Stimulated activated naive CD4-positive, alpha-beta T cell (primary cell): ENCODE measurements at regions not wholly inside any gene's neighbourhood (a gene's known extent, or its start where the extent isn't known, plus 50 kb on each side); places are given as distances from the start of the nearest gene placed in this dataset.
"Not testable (repeated sequence)": the region's sequence is repeated elsewhere in the genome, so short reads cannot be mapped to it uniquely, and the experiment has no call there.

Experiments
- DNase-seq, 6 experiments: peaks; one replicate each; lab custom pipeline; 2025; lab: John Stamatoyannopoulos, UW

GRCh38 chr10:109070492-109070891 is 852.8 kb downstream of the XPNPEP1 start:
- no peak for DNase-seq

- no peak for DNase-seq
Measured at GRCh38 chr10:109067031-109067430, 856.3 kb downstream of the XPNPEP1 start.

DNA sequence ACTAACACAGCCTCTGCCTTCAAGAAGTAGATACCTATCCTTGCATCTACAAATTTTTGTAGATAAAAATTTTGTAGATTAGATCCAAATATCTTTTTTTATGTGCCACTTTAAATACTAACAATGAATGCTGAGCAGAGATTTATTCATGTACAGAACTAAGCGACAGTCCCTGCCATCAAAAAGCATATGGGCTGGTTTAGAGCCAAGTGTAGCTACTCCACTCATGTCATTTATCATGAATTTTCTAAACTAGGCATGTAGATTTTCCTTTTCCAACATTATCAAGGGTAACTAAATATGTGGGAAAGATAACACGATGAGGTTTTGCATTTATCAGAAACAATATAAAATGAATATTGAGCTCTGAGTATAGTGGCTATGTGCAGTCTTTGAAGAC is 857.5 kb downstream of the XPNPEP1 start:
- DNase-seq, result no peak

- DNase-seq, result no peak
Measured at GRCh38 chr10:109062371-109062770, 860.9 kb downstream of the XPNPEP1 start.

DNA sequence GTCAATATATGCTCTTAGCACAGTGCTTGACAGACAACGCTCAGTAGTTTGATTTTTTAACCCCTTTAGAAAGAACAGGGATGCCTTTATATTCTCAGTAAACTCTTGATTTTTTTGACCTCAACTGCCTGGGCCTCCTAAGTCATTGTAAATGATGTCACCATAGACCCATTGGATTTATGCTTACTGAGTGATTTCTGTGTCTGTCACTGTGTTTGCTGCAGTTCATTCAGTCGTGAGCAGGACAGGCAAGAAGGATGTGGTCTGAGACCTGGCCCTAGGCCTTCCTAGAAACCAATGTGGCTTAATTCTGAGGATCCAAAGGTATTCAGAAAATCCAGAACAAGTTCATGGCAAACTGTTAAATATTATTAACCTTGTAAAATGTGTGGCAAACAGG is 868.1 kb downstream of the XPNPEP1 start:
- no peak for DNase-seq

GRCh38 chr10:109047856-109048255 is 875.5 kb downstream of the XPNPEP1 start:
- no peak for DNase-seq

GRCh38 chr10:109046427-109046826 is 876.9 kb downstream of the XPNPEP1 start:
- DNase-seq, result not testable (repeated sequence)

DNA sequence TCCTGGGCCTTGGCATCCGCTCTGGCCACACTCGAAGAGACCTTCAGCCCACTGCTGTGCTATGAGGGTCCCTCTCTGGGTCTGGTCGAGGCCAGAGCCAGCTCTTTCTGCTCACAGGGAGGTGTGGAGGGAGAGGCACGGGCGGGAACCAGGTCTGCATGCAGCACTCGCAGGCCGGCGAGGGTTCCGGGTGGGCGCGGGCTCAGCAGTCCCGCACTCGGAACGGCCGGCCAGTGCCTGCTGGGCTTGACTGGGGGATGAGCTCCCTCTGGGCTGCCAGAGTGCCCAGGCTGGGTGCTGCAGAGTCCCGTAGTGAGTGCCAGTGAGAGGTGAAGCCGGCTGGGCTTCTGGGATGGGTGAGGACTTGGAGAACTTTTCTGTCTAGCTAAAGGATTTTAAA is 882.7 kb downstream of the XPNPEP1 start:
- no peak for DNase-seq

GRCh38 chr10:109037978-109038377 is 885.3 kb downstream of the XPNPEP1 start:
- DNase-seq, result no peak

- DNase-seq, result no peak
Measured at GRCh38 chr10:109030581-109031210, 892.6 kb downstream of the XPNPEP1 start.

- DNase-seq, result no peak
Measured at GRCh38 chr10:109029870-109030269, 893.4 kb downstream of the XPNPEP1 start.

DNA sequence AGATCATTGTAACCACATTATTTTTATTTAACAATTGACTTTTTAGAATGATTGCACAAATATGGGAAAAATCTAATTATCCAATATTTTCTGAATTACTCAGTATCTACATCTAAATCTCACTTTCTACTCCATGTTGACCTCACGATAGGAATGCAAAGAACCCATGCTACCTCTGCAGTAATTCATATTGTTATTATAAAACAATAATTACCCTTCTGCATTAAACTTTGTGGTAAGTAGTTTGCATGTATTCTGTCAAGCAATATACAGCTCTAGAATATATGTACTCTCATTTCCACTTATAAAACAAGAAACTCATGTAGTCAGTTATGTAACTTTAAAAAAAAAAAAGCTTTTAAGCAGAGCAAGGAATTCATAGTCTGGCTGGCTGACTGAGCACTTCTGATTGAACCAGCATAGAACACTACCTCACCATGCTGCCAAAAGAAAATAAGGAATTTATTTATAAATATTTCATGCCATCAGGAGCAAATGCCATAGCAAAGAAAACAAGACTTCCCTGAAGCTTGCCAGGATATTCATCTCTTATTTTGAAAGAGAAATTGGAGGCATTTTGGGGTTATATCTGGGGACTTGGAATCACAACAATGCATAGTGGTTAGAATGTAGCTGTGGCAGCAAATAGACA is 895.7 kb downstream of the XPNPEP1 start:
- no peak for DNase-seq

GRCh38 chr10:109025172-109025571 is 898.1 kb downstream of the XPNPEP1 start:
- no peak for DNase-seq

DNA sequence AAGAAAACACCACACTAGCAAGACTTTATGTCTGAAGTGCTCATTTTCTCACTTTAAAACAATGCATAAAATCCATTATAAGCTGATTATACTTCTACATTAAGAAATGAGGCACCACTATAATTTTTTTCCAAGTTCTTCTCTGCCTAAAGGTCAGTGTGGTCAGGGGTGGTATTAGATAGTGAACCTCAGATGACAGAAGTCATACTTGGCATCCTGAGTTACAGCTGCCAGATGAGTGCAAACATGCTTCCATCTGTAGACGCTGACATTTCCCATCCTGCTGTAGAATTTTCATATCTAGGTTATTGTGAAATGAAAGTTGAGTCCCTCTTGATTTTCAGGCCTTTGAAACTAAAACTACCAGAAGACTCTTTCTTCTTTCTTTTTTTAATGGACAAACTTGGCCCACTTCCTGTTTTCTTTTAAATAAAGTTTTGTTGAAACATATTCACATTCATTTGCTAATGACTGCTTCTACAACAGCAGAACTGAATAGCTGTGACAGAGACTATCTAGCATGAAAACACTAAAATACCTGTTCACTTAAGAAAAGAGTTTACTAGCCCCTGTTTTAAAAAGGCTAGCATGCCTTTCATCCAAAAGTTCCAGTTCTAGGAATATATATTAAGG is 900.8 kb downstream of the XPNPEP1 start:
- DNase-seq, result no peak

DNA sequence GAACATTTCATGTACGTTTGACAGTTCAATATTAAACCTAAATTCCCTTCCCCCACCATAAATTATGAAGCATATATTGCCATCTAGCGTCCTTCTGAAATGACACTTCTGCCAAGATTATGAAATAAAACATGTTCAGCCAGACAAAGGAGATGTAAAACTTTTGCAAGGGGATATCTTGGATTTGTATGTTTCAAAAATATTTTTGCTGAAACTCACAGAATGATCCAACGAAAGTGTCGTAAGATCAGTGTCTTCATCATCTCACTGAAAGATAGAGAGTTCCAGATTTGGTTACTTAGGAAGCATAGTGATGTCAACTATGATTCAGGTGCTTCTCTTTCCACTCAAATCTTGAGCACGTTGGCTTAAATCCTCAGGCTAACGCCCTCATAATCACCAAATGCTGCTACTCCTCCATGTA is 904.3 kb downstream of the XPNPEP1 start:
- no peak for DNase-seq

- DNase-seq, result no peak
Measured at GRCh38 chr10:109007514-109007913, 915.8 kb downstream of the XPNPEP1 start.

DNA sequence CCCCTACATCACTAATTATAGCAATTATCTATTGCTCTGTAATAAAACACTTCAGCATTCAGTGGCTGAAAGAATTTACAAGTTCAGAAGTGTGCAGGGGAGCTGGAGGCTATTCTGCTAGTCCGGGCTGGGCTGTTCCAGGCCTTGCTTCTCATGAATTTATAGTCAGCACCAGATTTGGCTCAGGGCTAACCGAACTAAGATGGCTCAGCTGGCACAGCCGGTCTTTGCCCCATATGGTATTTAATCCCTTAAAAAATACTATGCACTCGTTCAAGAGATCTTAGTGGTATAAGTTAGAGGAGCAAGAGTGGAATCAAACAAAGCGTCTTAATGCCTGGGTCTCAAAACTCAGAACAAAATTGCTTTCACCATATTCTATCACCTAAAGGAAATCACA is 932.9 kb downstream of the XPNPEP1 start:
- DNase-seq, result no peak

GRCh38 chr10:108989976-108990375 is 933.3 kb downstream of the XPNPEP1 start:
- DNase-seq, result no peak

DNA sequence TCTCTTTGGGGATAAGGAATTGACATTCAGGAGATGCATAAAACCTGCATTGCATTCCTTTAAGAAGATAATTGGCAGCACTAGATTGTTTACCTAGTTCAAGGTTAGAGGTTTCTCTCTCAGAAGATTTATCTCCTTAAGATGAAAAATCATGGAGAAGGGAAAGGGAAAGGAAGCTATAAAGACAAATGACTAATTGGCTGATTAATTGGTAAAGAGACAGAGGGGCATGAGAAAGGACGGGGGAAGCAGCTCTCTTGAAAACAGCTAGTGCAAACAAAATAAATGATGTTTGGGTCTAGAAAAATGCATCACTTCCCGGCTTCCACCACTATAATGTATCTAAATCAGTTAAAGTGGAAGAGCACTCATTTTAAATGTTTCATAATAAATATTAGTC is 941.2 kb downstream of the XPNPEP1 start:
- DNase-seq, result no peak

DNA sequence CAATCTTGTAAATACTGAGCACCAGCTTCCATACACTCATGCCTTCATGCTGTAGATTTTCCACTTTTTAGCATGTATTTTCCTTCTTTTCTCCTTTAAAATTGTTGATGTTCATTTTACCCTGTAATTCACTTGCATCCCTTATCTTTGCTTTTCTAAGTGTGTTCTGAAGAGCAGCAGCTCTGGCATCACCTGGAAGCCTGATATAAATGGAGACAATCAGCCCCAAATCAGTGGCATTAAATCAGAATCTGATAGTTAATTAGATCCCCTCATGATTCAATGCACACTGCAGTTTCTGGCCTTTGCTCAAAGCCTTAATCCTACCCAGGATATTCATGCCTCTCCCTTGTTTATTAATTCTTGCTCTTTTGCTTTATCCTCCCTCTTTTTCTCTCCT is 942.4 kb downstream of the XPNPEP1 start:
- no peak for DNase-seq

DNA sequence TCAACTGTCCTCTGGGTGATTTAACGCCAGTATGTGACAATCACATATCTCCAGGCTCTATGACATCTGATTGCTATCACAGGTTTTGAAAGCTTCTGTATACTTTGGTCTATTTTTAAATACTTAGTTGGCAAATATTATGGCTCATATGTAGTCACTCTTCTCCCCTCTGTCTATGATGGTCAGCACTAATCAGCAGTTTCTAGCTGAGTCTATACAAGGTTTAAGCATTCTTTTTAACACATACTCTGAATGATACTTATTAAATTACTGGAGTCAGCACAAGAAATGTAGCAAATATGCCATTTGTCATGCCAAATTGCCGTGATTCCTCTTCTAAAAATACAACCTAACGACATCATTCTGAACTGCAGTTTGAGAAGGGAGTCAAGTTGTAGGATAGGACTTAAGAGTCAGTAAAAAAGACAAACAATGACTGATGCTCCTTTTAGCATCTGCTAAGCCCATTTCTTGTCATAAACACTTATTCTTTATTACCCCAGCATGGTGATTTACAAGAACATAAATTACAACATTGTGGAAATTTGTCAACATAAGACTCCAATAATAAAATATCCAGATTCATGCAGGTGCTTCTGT is 947.8 kb downstream of the XPNPEP1 start:
- DNase-seq, result no peak

GRCh38 chr10:108970016-108970415 is 953.3 kb downstream of the XPNPEP1 start:
- DNase-seq, result no peak

- no peak for DNase-seq
Measured at GRCh38 chr10:108966411-108966810, 956.9 kb downstream of the XPNPEP1 start.
